ENCODE measurements at regions not wholly inside any gene's neighbourhood (a gene's known extent, or its start where the extent isn't known, plus 50 kb on each side); places are given as distances from the start of the nearest gene placed in this dataset.
A peak's percentile ranks its signal among the peaks of the same experiment; 100 is the strongest.
"Not testable (repeated sequence)": the region's sequence is repeated elsewhere in the genome, so short reads cannot be mapped to it uniquely, and the experiment has no call there.

DNA sequence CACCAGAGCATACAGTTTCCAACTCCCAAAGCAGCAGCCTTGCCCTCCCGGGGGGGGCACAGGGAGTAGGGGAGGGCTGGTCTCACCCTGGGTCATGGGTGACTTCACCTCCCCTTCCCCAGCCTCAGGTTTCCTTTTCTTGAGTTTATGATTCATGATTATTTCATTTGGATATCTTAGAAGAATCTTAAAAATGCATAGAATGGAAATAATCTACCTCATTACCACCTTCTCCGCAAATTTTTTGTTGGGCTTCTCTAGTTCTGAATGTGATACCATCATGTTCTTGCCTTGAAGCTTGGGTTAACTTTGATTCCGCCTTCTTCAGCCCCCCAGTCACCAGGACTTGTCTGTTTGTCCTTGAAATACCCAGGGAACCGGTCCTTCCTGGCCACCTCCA, 148.8 kb upstream of the ROPN1 start:
- DNase-seq, result peak; percentile 24

DNA sequence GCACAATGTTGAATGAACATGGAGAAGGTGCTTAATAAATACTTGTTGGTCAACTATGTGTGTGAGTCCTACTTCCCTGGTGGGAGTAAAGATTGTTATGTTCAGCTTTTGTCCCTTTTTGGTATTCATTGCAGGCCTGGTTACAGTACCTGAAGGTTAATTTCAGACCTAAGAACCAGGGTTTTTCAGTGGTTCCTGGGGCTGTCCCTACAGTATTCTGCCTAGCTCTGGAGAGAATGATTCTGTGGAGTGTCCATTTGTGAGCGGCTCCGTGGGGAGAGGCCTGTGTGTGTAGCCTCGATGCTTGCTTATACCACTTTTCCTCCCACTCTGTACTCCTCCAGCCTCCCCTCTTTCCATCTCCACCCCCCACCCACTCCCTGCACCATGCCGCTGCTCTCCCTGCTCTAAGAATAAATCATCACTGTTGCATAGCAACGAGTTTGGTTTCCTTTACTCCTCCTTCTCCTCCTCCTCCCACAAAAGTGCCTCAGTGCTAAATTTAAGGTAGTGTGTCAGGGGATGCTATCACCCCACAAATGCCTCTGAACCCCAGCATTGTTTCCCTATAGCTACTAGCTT, 150.6 kb upstream of the ROPN1 start:
- no peak for DNase-seq

- DNase-seq, result no peak
These were observed 151.1 kb upstream of the ROPN1 start for GRCh38 chr3:124143047-124143446.

DNA sequence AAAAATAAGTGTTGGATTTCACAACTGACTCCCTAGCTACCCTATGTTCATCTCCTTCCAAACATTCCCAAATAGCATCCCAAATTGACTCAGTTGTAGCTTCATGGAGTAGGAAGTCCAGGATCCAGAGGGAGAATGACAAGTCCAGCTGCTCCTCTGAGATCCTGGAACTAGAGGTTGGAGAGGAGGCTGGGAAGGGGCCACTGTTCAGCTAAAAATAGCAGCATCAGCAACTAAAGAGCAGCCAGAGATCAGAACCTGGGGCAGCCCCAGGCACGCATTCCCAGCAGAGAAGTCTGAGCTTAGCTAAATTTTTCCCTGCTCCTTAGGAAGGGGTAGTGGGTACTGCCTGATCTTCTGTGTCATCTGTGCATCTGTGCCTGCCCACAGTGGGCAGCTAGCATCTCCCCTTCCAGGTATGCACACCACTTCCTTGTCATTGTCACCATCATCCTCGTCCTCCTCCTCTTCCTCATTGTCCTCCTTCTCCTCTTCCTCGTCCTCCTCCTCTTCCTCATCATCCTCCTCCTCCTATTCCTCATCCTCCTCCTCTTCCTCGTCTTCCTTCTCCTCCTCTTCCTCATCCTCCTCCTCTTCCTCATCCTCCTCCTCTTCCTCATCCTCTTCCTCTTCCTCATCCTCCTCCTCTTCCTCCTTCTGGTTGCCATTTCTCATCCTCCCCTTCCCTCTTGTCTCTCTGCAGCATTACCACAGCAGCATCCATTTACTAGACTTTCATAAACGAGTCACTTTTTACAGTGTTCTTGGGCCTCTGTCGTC, 152.3 kb upstream of the ROPN1 start:
- DNase-seq, result no peak

DNA sequence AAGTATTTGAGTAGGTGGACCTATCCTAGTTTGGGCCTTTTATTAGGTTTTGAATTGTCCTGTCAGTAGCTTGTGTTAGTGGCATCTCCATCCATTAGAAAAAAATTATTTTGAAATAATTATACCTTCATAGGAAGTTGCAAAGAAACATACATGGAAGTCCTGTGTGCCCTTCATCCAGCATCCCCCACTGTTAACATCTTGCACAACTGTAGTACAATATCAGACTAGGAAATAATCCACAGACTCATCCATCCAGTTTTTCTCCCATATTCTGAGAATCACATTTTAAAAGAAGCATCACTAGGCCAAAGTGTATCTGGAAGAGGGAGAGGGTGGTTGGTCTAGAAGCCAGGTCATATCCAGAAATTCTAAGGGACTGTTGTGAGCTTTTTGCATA, 155.5 kb upstream of the ROPN1 start:
- no peak for DNase-seq

GRCh38 chr3:124147946-124148345, 156.0 kb upstream of the ROPN1 start:
- peak; percentile 57 for DNase-seq

DNA sequence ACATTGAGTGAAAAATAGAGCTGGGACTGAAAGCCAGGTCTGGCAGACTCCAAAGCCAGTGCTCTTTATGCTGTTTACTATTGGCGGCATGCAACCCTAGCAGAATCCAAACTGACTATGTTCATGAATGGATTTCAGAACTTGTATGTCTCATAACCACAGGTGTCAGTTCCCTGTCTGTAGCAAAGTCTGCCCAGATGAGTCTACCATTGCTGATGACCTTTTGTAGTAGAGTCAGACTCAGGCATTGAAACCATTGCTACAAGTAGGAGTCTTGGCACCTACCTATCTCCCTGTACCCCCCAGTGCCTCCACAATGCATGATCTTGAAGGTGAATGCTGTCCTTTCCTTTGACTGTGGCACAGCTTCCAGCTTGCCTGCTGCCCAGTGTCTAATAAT, 157.2 kb upstream of the ROPN1 start:
- DNase-seq, result no peak

DNA sequence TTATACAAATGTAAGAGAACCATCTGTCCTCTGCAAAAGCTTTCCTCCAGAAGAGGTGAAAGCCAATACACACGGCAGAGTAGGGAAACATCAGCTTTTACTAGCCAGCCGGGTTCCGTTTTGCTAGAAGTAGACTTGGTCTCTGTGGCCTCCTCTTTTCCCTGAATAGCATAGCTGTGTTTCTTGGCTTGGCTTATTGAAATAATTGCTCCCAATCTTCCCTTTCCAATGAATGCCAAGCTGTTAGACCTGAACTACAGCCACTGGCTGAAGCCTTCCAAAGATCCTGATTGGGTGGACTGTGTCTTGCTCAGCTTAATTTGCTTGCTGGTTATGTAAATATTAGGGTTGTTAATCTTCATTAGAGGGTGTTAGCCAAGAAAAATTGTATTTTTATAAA, 157.8 kb upstream of the ROPN1 start:
- no peak for DNase-seq

- DNase-seq, result not testable (repeated sequence)
These were observed 161.0 kb upstream of the ROPN1 start for GRCh38 chr3:124152891-124153290.

DNA sequence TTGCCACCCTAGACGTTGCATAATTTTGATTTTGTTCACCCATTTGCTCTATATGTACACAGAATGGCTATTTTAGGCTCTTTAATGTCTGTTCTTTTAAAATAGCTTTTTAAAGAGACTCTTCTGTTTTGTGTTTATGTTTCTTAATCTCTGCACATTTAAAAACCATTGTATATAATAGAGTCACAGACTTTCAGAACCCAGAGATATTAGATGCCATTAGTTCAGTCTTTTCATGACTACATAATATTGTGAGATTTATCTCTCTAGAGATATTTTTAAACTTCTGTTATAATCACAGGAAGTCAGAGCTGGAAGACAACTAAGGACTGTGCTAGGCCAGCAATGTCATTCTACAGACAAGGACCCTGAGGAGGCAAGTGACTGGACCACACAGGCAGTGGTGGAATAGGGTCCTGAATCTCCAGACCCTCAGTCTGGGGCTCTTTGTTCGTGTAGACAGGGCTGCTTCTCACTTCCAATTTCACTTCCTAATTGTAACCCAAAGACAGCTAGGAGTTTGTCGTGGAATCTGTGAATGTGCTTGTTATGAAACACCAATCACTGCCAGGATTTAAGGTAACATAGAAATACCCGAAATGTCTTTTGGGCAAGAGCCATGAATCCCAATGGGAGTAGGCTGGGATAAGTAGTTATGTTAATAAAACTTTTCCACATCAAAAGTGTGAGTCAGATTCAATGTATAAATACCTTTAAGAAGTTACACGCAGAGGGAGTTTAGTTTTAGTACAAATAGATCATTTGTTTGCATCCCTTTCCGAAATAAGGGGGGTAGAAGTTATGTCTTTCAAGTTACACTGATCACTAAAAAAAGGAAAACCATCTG, 165.2 kb upstream of the ROPN1 start:
- no peak for DNase-seq

- DNase-seq, result no peak
These were observed 165.8 kb upstream of the ROPN1 start for GRCh38 chr3:124157748-124158147.

- no peak for DNase-seq
These were observed 166.4 kb upstream of the ROPN1 start for GRCh38 chr3:124158168-124158881.

GRCh38 chr3:124161448-124161847, 169.5 kb upstream of the ROPN1 start:
- DNase-seq, result no peak

DNA sequence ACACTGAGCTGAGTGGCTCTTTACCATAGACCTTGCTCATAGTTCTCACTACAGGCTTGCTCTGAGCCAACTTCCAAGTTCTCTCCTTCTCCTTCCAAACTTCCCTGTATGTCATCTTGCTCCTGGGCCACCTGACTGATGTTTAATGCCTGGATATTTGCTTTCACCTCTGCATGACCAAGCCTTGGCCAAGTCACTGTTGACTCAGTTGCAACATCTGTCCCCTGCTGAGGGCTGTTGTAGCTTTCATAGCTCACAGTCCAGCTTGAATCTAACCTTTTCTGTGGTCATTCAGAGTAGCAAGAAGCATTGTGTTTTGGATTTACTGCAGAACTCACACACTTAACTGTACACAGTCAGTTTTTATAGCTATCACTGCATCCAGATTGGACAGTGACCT, 171.8 kb upstream of the ROPN1 start:
- DNase-seq, result no peak

GRCh38 chr3:124168271-124168670, 176.3 kb upstream of the ROPN1 start:
- DNase-seq, result peak; percentile 56

DNA sequence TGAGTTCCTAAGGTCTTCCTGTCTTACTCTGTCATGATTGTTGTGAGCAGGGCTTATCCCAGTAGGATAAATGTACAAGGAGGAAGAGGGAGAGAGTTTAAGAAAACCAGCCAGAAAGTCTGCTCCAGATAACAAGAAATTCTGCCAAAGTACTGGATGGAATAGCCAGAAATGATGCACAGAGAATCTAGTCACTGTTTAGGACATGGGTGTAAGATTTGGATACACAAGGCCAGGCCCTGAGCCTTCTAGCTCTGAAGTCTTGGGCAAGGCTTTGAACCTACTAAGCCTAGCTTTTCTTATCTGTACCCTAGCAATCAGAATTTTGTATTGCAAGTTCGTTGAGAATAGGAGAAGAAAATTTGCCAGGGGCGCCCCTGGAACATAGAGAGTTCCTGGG, 180.4 kb upstream of the ROPN1 start:
- no peak for DNase-seq

- DNase-seq, result no peak
These were observed 180.9 kb upstream of the ROPN1 start for GRCh38 chr3:124172816-124173215.

DNA sequence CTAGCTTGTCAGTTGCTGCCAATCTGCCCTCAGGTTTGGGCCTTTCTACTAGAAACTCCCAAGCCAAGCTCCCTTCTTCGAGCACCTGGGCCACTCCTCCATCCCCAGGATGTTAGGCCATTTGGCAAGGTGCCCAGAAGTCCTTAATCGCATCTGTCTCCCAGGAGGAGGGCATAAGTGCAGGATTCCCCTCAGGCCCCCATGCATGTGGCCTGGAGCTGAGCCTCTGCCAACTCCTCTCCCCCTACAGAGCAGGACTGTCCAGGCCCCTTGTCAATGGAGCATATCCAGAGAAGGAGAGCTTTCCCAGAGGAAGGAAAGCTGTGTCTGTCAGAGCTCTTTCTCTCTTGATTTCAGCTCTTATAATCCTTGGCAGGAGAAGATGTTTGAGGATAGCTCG, 182.6 kb upstream of the ROPN1 start:
- DNase-seq, result no peak

- DNase-seq, result no peak
These were observed 183.3 kb upstream of the ROPN1 start for GRCh38 chr3:124174910-124175874.

- no peak for DNase-seq
These were observed 185.1 kb upstream of the ROPN1 start for GRCh38 chr3:124177071-124177470.

DNA sequence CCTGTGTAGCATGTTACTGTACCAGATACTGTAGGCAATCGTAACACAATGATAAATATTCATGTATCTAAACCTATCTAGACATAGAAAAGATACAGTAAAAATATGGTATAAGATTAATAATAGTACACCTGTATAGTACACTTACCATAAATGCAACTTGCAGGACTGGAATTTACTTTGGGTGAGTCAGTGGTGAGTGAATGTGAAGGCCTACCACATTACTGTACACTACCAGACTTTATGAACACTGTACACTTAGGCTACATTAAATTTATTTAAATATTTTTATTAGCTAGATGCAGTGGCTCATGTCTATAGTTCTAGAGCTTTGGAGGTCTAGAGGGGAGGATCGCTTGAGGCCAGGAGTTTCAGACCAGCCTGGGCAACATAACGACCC, 186.6 kb upstream of the ROPN1 start:
- no peak for DNase-seq

GRCh38 chr3:124200407-124200806, 208.5 kb upstream of the ROPN1 start:
- DNase-seq, result peak; percentile 54
